ENCODE measurements at regions not wholly inside any gene's neighbourhood (a gene's known extent, or its start where the extent isn't known, plus 50 kb on each side); places are given as distances from the start of the nearest gene placed in this dataset.

DNA sequence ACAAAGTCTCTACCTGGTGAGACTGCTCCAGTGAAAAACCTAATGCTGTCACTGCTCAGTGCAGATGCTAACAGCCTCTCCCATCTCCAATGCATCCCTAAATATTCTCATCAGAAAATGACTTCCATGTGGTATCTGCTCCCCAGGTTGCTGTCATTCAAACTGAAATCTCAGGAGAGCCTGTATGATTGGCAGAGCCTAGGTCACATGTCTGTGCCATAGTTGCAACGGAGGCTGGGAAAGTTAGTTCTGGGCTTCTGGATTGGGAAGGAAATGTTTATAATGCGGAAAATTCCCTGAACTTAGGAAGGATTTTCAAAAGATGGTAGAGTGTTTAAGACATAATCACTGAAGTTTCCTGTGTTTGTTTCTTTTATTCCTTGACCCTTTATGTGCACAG, 206.4 kb upstream of the ZKSCAN2 start:
- Histone ChIP-seq H3K36me3 (ENCODE audit: control insufficient read depth, insufficient read depth, low read length) (no peaks in the 10 kb centered on the region), H3K4me3 (ENCODE audit: low read depth, low read length) (no peak overlapping the region), H3K4me1 (no peaks in the 10 kb centered on the region), H3K27me3 (replicated peaks; ENCODE audit: control insufficient read depth, insufficient read depth, low read length) (no peaks in the 10 kb centered on the region), H3K9me3 (no peaks in the 10 kb centered on the region)
- no peak for DNase-seq
- POLR2A ChIA-PET = no interaction called here
- BruUV-seq (replicated peaks) = no TSS peak
- no peaks in the 10 kb centered on the region for H3K4me1 Mint-ChIP-seq (ENCODE audit: low read depth, unreplicated experiment)
- H3K27ac Mint-ChIP-seq (ENCODE audit: unreplicated experiment) = no peak overlapping the region
- TF ChIP-seq CTCF (IDR thresholded peaks at IDR 0.05; ENCODE audit: insufficient read depth in 1 of 2, low read depth in 1 of 2, low read length in 1 of 2, severe bottlenecking in 1 of 2, unreplicated experiment in 1 of 2) = no peak
- CTCF ChIA-PET = no interaction called here
- H3K9me3 Mint-ChIP-seq (ENCODE audit: unreplicated experiment) = no peaks in the 10 kb centered on the region
- H3K27me3 Mint-ChIP-seq (ENCODE audit: insufficient read depth, unreplicated experiment) = peaks cover 6% of the 10 kb centered on the region
- intact Hi-C loops (cut with micrococcal nuclease; ENCODE audit: unreplicated experiment) = no loop called here
- no peak overlapping the region for H3K4me3 Mint-ChIP-seq (ENCODE audit: unreplicated experiment)
- no peaks in the 10 kb centered on the region for H3K36me3 Mint-ChIP-seq (ENCODE audit: insufficient read depth, unreplicated experiment)

GRCh38 chr16:25449802-25450201, 192.2 kb upstream of the ZKSCAN2 start:
- BruUV-seq (replicated peaks) = no TSS peak

DNA sequence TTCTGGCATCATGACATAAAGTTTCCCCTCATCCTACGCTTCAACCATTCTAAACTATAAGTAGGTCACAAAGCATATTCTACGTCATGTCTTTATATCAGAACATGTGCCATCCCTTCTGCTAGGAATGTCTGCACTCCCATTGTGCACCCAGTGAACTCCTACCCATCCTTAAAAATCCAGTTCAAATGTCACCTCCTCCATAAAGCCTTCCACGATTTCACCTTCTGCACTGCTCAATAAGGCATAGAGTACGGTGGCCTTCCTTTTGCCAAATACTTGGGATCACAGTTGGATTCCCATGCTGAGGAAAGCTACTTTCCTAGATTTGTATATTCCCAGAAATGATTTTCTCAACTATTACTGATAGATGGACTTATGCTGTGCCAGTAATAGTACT, 186.3 kb upstream of the ZKSCAN2 start:
- BruUV-seq (replicated peaks) = no TSS peak
- Histone ChIP-seq H3K4me1 (no peaks in the 10 kb centered on the region), H3K27me3 (replicated peaks; ENCODE audit: control insufficient read depth, insufficient read depth, low read length) (no peaks in the 10 kb centered on the region), H3K4me3 (ENCODE audit: low read depth, low read length) (no peak overlapping the region), H3K36me3 (ENCODE audit: control insufficient read depth, insufficient read depth, low read length) (no peaks in the 10 kb centered on the region), H3K9me3 (no peaks in the 10 kb centered on the region)
- POLR2A ChIA-PET = no interaction called here
- H3K36me3 Mint-ChIP-seq (ENCODE audit: insufficient read depth, unreplicated experiment) = no peaks in the 10 kb centered on the region
- intact Hi-C loops (cut with micrococcal nuclease; ENCODE audit: unreplicated experiment) = no loop called here
- H3K4me1 Mint-ChIP-seq (ENCODE audit: low read depth, unreplicated experiment) = no peaks in the 10 kb centered on the region
- no peak overlapping the region for H3K27ac Mint-ChIP-seq (ENCODE audit: unreplicated experiment)
- CTCF ChIA-PET = no interaction called here
- TF ChIP-seq CTCF (IDR thresholded peaks at IDR 0.05; ENCODE audit: insufficient read depth in 1 of 2, low read depth in 1 of 2, low read length in 1 of 2, severe bottlenecking in 1 of 2, unreplicated experiment in 1 of 2) = no peak
- peaks cover 22% of the 10 kb centered on the region for H3K9me3 Mint-ChIP-seq (ENCODE audit: unreplicated experiment)
- DNase-seq = no peak
- peaks cover 11% of the 10 kb centered on the region for H3K27me3 Mint-ChIP-seq (ENCODE audit: insufficient read depth, unreplicated experiment)
- H3K4me3 Mint-ChIP-seq (ENCODE audit: unreplicated experiment) = no peak overlapping the region

More at GRCh38 chr16:25449802-25450201, 192.2 kb upstream of the ZKSCAN2 start:
- H3K27me3 Mint-ChIP-seq (ENCODE audit: insufficient read depth, unreplicated experiment) = peaks cover 7% of the 10 kb centered on the region
- no peaks in the 10 kb centered on the region for H3K4me1 Mint-ChIP-seq (ENCODE audit: low read depth, unreplicated experiment)
- H3K9me3 Mint-ChIP-seq (ENCODE audit: unreplicated experiment) = peaks cover 22% of the 10 kb centered on the region
- ChIA-PET POLR2A (no interaction called here), CTCF (no interaction called here)
- TF ChIP-seq CTCF (IDR thresholded peaks at IDR 0.05; ENCODE audit: insufficient read depth in 1 of 2, low read depth in 1 of 2, low read length in 1 of 2, severe bottlenecking in 1 of 2, unreplicated experiment in 1 of 2) = no peak
- Histone ChIP-seq H3K4me3 (ENCODE audit: low read depth, low read length) (no peak overlapping the region), H3K4me1 (no peaks in the 10 kb centered on the region), H3K27me3 (replicated peaks; ENCODE audit: control insufficient read depth, insufficient read depth, low read length) (no peaks in the 10 kb centered on the region), H3K9me3 (no peaks in the 10 kb centered on the region), H3K36me3 (ENCODE audit: control insufficient read depth, insufficient read depth, low read length) (no peaks in the 10 kb centered on the region)
- H3K36me3 Mint-ChIP-seq (ENCODE audit: insufficient read depth, unreplicated experiment) = no peaks in the 10 kb centered on the region
- H3K4me3 Mint-ChIP-seq (ENCODE audit: unreplicated experiment) = no peak overlapping the region
- intact Hi-C loops (cut with micrococcal nuclease; ENCODE audit: unreplicated experiment) = no loop called here
- no peak overlapping the region for H3K27ac Mint-ChIP-seq (ENCODE audit: unreplicated experiment)
- no peak for DNase-seq

Measured in Caco-2 (cell line).